Heart left ventricle (tissue), 13 donors: ENCODE measurements at regions not wholly inside any gene's neighbourhood (a gene's known extent, or its start where the extent isn't known, plus 50 kb on each side); places are given as distances from the start of the nearest gene placed in this dataset.

ENCODE experiments used
- CTCF ChIP-seq, 12 donors: fragments of 200-600 bp; sonication (generic) in 4 of 12; IDR thresholded peaks; one replicate each; pipeline versions ENCODE4 v1.5.0 to v1.8.0; 2018 to 2022; ENCODE audit warnings: antibody characterized with exemption in 12 of 12, mild to moderate bottlenecking in 5 of 12
- POLR2A ChIP-seq, 2 donors: fragments of 450-650 bp; IDR thresholded peaks; one replicate each; pipeline ENCODE4 v1.6.1; 2017; ENCODE audit warnings: antibody characterized with exemption in 2 of 2, mild to moderate bottlenecking in 2 of 2, moderate library complexity in 2 of 2
- donor health status: ischemic (EF 13 %, LVEDD 7.1; RV severe dilation, severe dysfunction).
- donor health status: DM: no; HTN: yes; CAD: no.
- donor health status: DM: no; HTN: no; CAD: no.
- donor health status: ischemic (EF 25% LVEDD 6.9; RV normal size, moderate dysfunction).
- donor health status: ischemic (EF 25% LVEDD 5.7; RV mildly dilated, moderate dysfunction).
- donor health status: ischemic (EF 35%, LVEDD 5.7; RV mildly dilated, moderate dysfunction).
- donor health status: nonischemic (EF 11% LVEDD 7.7; RV severe dilation, severe dysfunction).
- donor health status: DM: yes; HTN: yes; CAD: no.
- donor health status: PGD.
- donor health status: ischemic (EF 29% LVEDD 5.4; RV normal size, mild dysfunction).
- donor health status: nonischemic (EF 23%, LVEDD 6.1; RV moderate dilation, normal function).

GRCh38 chr15:60128710-60129109 is 124.6 kb downstream of the FOXB1 start:
- TF ChIP-seq CTCF (IDR thresholded peaks at IDR 0.05) = no peak
- no peak for TF ChIP-seq POLR2A (IDR thresholded peaks at IDR 0.05)
